Ramos (cell line): ENCODE measurements at regions not wholly inside any gene's neighbourhood (a gene's known extent, or its start where the extent isn't known, plus 50 kb on each side); places are given as distances from the start of the nearest gene placed in this dataset.
"Not testable (repeated sequence)": the region's sequence is repeated elsewhere in the genome, so short reads cannot be mapped to it uniquely, and the experiment has no call there.

Experiments
- in situ Hi-C: fragments of 300-500 bp; cut with MboI; formaldehyde crosslinking; loops from one replicate; pipeline ENCODE4 v1.14.3; 2022; ENCODE audit warnings: low sequenced_read_pairs; ENCODE audit not compliant: unreplicated experiment

DNA sequence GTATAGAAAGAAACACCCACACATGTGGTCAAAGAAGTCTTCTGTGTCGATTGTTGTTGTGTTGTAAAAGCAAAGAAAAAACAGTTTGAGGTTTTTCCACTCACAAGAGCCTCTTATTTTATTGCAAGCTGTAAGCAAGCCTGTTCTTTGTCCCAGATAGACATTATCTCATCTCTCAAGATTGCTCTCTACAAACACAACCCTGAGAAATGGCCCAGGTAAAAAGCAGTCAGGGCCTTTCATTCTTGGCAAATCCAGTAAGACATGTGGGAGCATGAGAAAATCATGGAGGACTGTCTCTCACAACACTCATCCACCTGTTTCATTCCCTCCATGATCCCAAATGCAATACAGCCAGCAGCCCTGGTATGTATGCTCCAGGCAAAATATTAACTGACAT lies 286.6 kb upstream of the POU5F2 start:
- in situ Hi-C loops = no loop called here

DNA sequence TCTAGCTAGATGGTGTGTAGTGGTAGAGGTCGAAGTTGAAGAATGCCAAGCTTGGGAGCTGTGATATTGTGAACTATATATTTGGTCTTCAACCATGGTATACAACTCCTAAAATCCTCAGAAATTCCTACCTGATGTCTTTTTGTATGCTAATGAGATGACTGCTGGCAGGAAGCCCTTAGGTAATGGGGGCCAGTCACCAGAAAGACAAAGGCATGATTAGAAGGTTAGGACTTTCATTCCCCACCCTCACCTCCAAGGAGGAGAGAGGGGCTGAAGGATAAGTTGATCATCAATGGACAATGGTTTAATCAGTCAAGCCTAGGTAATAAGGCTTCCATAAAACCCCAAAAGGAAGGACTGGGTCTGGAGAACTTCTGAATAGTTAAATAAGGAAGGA lies 285.7 kb upstream of the POU5F2 start:
- in situ Hi-C loops = no loop called here

DNA sequence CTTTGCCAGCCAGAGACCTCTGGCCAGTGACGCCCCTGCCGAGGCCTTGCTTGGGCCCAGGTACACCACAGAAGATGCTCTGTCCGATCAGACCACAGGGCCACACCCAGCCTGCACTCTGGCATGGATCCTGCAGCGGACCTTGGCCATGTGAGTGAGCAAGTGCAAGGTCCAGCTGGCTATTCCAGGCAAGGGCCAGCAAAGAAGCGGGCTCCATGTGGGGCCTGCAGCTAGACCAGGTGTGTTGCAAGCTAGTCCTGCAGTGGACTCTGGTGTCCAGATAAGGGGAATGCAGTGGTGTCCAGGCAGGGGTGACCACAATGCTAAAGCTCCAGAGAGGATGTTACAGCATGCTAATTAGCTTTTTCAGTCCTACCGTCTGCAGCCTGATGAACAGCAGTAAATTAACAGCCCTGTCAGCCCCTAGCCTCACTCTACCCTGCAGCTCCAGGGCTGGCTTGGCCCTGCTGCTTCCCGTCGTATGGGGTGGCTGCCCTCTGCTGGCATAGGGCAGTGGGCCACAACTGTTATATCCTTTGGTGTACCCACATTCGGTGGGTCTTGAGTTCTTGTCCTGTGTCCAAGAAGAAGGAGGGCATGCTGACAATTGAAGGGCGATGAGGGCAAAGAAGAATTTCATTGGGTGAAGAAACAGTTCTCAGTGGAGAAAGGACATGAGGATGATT lies 284.5 kb upstream of the POU5F2 start:
- in situ Hi-C loops = no loop called here

DNA sequence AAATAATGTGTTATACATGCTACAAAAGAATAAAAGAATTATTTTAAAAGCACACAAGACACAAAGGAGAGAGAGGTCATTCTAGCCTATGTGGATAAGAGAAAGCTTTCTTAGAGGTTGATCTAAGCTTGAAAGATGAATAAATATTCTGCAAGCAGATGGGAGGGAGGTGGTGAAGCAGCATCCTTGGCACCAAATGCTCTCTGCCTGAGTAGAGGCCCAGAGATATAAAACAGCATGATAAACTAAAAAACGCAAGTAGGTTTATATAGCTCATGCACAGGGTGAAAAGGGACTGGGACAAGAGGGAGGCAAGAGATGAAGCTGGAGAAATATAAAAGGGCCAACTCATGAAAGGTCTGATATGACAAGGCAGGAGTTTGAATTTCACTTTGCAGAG lies 283.2 kb upstream of the POU5F2 start:
- in situ Hi-C loops = no loop called here

DNA sequence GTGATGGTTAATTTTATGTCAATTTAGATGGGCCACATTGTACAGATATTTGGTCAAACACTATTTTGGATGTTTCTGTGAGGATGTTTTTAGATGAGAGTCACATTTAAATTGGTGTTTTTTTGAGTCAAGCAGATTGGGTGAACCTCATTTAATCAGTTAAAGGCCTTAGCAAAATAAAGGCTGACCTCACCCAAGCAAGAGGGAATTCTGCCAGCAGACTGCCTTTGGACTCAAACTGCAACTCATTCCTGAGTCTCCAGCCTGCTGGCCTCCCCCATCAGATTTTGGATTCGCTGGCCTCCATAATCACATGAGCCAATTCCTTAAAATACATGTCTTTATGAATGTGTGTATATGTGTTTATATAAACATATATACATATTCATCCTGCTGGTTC lies 282.7 kb upstream of the POU5F2 start:
- in situ Hi-C loops = no loop called here

DNA sequence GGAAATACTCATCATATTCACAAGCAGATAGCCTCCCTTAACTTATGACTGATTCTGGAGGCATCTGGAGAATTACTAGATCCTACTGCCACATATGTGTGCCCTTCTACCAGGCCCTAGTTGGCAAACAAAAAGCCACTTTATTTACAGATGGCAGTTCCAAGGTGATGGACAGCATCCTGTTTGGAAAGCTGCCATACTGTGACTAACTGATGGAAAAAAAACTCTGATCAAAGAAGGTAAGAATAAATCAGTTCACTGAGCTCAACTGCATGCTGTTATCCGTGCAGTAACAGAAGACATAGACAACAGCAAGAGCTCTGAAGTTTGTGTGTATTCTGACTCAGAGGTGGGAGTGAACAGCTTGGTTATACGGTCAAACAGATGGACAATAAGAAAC lies 279.8 kb upstream of the POU5F2 start:
- in situ Hi-C loops = no loop called here

DNA sequence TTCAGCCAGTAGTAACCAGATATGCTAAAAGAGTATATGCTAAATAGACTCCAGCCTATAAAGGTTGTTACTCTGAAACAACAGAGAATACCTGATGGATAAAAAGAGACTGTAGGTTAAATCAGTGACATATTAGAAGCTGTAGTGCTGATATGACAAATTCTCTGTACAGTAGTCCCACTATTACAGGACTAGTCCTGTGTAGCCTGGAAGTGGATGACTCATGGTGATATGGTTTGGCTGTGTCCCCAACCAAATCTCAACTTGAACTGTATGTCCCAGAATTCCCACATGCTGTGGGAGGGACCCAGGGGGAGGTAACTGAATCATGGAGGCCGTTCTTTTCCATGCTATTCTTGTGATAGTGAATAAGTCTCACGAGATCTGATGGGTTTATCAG lies 276.2 kb upstream of the POU5F2 start:
- in situ Hi-C loops = no loop called here

DNA sequence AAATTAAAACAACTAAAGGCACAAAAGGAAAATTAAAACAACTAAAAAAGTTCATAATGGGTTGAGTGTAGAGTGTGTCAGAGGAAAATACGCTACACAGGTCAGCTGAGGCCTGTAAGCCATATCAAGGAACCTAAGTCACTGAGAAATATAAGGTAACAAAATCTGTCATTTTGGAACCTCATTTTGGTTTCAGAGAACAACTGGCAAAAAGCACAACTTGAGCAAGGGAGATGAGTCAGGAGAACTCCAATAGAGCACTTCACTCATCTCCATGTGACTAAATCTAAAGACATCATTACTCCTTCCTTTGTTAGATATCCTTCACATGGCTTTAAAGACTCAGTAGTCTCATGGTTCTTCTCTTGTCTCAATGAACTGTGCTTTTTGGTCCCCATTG lies 269.4 kb upstream of the POU5F2 start:
- in situ Hi-C loops = no loop called here

DNA sequence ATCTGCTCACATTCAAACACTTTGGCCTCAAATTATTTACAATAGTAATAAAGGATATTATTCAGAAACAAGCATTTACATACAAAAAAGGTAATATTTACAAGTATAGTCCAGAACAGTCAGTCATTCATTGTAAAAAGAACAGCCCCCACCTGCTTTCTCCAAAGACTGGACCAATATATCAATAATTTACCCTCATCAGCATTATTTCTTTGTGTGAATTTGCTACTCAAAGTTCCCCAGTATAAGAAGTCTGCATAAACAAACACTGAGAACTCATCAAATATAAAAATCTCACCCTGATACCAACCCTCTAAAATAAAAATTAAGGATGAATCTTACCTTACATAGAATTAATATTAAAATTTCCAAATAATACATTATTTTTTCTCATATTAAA lies 267.8 kb upstream of the POU5F2 start:
- in situ Hi-C loops = no loop called here

DNA sequence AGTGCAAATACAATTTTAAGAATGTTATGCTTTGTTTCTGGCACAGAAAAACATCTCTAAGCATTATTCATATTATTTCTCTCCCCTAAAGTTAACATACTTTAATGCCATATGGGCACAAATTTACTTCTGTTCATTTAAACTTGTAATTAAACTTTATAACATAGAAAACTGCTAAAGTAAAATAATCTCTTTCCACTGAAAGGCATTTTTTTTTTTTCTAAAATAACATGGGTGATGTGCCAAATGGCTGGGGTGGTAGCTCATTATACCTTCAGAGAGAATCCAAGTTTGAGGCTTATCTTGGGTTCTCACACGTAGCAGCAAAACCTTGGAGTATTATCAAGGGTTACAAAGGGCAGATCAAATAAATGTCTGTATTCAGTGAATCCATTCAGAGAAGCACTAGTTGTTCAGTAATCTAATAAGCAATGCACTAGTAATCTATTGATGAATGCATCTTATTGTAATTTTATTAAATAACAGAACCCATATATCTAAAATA lies 257.6 kb upstream of the POU5F2 start:
- in situ Hi-C loops = no loop called here

DNA sequence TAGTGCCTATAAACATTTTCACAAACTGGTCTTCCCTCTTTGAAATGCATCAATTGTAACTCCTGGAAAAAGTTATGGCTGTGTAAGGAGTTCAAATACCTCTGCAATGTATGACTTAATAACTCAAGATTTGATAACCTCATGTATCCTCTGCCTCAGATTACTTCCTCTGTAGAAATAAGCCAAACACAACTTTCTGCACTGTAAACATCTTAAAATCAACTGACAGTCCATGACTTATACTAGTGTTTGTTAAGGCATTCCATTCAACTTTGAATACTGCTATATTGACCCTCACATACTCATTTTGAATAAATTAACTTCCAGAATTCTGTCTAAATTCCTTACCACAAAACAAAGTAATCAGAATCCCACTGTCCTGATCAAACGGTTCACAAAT lies 256.2 kb upstream of the POU5F2 start:
- in situ Hi-C loops = no loop called here

DNA sequence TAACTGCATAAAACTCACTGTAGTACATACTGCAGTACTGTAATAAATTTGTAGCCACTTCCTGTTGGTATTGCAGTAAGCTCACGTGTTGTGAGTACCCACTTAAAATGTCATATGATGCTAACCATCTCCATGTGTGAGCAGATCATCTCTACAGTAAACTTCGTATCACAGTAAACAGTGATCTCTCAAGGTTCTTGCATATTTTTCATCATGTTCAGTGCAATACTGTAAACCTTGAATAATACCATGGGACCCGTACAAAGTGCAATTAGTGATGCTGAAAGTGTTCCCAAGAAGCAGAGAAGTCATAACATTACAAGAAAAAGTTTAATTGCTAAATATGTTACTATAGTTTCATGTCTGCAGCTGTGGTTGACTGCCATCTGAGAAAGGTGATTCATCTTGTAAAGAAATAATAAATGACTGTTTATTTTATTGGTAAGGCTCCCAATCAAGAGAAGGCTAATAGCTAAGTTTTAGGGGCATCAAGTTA lies 253.8 kb upstream of the POU5F2 start:
- in situ Hi-C loops = no loop called here

DNA sequence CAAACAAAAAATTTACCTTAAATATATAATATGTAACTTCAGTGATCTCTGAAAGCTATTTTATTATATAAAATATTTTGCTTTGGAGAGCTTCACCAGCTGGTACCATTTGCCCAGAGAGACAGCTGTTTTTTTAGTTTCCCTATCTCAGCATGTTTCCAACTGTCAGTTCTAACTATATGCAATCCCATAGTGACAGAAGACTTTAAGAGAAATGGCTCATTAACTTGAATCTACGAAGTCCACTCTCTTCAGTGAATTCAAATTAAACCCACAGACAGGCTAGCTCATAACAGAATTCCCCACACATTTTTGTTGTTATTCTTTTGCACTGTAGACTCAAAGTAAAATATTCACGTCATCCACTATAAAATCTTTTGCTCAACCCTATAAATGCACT lies 251.8 kb upstream of the POU5F2 start:
- in situ Hi-C loops = no loop called here

DNA sequence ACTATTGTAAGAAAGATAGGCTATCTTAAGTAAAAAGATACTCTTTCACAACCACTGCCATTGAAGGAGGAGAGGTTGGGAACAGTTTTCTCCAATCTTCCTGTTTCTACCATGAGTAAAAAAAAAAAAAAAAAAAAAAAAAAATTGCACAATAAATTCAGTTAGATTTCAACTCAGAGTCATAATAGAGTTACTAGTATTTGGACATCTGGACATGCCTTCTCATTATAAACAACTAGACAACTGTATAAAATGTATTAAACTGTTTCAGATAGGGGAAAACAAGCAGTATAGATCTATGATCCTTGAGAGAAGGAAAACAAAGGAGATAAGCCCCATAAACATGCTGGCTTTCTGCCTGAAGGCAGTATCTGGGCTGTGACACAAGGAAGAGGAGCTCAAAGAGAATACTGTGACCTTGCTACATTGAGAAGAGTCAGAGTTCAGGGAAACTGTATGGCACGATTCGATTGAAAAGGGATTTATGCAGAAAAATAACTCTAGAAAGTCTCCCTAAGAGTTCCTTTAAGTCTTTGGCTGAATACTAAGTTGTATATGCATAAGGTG lies 249.2 kb upstream of the POU5F2 start:
- in situ Hi-C loops = no loop called here

DNA sequence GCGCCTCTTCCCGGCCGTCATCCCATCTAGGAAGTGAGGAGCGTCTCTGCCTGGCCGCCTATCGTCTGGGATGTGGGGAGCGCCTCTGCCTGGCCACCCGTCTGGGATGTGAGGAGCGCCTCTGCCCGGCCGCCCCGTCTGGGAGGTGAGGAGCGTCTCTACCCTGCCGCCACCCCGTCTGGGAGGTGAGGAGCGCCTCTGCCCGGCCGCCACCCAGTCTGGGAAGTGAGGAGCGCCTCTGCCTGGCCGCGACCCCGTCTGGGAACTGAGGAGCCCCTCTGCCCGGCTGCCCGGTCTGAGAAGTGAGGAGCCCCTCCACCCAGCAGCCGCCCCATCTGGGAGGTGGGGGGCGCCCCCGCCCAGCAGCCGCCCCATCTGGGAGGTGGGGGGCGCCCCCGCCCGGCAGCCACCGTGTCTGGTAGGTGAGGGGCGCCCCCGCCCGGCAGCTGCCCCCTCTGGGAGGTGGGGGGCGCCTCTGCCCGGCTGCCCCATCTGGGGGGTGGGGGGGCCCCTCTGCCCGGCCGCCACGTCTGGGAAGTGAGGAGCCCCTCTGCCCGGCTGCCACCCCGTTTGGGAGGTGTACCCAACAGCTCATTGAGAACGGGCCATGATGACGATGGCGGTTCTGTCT lies 244.7 kb upstream of the POU5F2 start:
- in situ Hi-C loops = not testable (repeated sequence)

DNA sequence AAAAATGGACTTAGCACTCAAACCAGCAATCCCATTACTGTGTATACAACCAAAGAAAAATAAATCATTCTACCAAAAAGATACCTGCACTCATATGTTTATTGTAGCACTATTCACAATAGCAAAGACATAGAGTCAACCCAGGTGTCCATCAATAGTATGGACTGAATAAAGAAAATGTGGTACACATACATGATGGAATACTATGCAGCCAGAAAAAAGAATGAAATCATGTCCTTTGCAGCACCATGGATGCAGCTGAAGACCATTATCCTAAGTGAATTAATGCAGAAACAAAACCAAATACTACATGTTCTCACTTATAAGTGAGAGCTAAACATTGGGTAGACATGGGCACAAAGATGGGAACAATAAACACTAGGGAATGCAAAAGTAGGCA lies 236.8 kb upstream of the POU5F2 start:
- in situ Hi-C loops = no loop called here

DNA sequence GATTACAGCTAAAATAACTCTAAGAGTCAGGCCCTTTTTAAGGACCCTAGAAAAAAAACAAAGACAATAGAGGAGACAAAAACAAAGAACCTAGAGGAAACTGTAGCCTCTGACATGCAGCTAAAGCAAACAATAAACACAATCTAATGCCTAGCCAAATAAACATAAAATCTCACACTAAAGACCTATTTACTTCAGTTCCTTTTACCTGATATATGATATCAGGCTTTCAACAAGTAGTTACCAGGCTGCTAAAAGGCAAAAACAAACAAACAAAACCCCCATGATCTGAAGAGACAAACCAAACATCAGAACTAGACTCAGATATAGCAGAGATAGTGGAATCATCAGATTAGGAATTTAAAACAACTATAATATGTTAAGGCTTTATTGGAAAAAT lies 226.5 kb upstream of the POU5F2 start:
- in situ Hi-C loops = no loop called here

DNA sequence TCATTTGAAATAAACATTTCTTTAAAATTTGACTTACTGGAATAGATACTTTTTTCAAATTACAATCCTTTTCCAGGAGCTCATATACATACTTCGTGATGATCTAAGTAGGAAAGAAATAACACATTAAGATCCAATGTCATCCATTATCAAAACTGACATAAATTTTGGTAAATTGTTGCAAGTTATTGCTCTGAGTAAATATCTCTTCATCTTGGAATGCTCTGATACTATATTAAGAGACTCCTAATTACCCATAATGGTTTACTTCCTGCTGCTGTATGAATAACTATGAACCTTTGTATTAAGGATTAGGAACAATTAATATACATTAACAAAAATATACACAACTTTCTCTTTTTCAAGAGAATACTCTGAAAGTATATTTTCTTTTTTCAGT lies 223.0 kb upstream of the POU5F2 start:
- in situ Hi-C loops = no loop called here

DNA sequence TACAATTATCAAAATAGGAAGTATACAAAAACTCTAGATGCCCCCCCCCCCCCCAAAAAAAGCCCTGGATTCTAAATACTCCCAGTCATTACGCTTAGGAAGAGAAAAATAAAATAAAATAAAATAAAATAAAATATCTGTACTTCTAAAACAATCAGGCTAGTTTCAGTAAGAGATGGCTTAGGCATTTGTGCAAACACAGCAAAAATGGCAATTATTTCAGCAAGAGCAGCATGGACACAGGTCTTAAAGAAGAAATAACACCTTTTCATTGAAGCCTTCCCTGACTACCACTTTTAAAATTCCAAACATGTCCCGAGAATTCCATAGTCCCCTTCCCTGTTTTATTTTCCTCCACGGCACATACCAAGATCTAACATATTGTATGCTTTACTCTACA lies 218.6 kb upstream of the POU5F2 start:
- in situ Hi-C loops = no loop called here

DNA sequence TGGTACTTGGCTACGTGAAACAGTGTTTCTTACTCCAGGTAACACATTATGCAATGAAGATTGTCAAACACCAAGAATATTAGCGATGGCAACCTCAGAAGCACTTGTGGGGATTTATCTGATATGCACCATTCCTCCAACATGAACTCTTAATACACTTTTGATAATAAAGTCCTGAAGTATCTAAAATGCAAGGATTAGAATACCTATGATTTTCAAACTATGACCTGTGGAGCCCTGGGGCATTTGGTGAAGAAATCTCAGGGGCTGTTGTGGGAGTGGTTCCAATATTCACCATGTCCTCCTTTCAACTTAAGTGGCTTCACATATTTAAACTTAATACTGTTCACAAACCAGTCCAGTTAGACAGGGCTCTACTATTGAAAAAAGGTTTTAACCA lies 214.6 kb upstream of the POU5F2 start:
- in situ Hi-C loops = no loop called here

DNA sequence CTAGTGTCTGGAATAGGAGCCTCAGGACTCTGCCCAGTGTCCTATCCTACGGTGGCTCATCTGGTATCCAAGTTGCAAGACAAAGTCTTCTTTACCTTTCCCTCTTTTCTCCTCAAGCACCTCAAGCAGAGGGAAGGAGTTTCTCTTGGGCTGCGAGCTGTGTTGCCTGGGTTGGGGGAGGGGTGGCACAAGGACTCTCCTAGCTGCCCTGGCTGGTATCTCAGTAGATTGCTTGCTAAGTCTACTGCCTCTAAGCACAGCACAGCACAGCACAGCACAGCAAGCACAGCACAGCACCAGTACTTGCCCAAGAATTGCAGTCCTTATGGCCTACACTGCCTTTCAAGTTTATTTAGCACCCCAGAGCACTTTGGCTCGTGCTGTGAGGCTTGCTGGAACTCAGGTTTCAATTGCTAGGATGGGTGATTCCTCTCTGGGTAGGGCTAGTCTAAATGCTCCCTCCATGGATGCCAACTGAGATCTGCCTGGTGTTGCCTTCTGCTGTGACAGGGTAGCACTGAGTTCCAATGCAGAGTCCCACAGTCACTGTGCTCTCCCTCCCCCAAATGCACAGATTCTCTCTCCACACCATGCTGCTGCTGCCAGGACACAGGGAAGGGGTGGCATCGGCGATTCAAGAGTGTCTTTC lies 213.1 kb upstream of the POU5F2 start:
- in situ Hi-C loops = no loop called here
